Daoy (cell line): ENCODE measurements at regions not wholly inside any gene's neighbourhood (a gene's known extent, or its start where the extent isn't known, plus 50 kb on each side); places are given as distances from the start of the nearest gene placed in this dataset.

ENCODE experiments used
- DNase-seq: peaks from one replicate; pipeline ENCODE4 v3.0.0-alpha.2; 2015; ENCODE audit warnings: low read depth

- no peak for DNase-seq
Observed at GRCh38 chr10:3909339-3909738, 124.3 kb upstream of the KLF6 start.

GRCh38 chr10:3908183-3908582 is 123.2 kb upstream of the KLF6 start:
- DNase-seq: no peak

- DNase-seq: no peak
Observed at GRCh38 chr10:3907514-3907913, 122.5 kb upstream of the KLF6 start.

- no peak for DNase-seq
Observed at GRCh38 chr10:3906511-3907111, 121.6 kb upstream of the KLF6 start.

GRCh38 chr10:3904419-3904960 is 119.5 kb upstream of the KLF6 start:
- DNase-seq: no peak

- DNase-seq: no peak
Observed at GRCh38 chr10:3902809-3903410, 117.9 kb upstream of the KLF6 start.

GRCh38 chr10:3902054-3902808 is 117.2 kb upstream of the KLF6 start:
- no peak for DNase-seq

- DNase-seq: no peak
Observed at GRCh38 chr10:3901370-3901769, 116.4 kb upstream of the KLF6 start.

- DNase-seq: no peak
Observed at GRCh38 chr10:3900391-3900790, 115.4 kb upstream of the KLF6 start.

GRCh38 chr10:3898821-3899220 is 113.8 kb upstream of the KLF6 start:
- no peak for DNase-seq

- no peak for DNase-seq
Observed at GRCh38 chr10:3897156-3897555, 112.1 kb upstream of the KLF6 start.

- DNase-seq: no peak
Observed at GRCh38 chr10:3896161-3896560, 111.2 kb upstream of the KLF6 start.

GRCh38 chr10:3895045-3895631 is 110.1 kb upstream of the KLF6 start:
- peak; percentile 16 for DNase-seq

GRCh38 chr10:3893901-3894563 is 109.0 kb upstream of the KLF6 start:
- peak; percentile 23 for DNase-seq

- DNase-seq: peak; percentile 18
Observed at GRCh38 chr10:3892440-3893425, 107.7 kb upstream of the KLF6 start.

- no peak for DNase-seq
Observed at GRCh38 chr10:3891396-3891795, 106.4 kb upstream of the KLF6 start.

- no peak for DNase-seq
Observed at GRCh38 chr10:3890602-3891352, 105.8 kb upstream of the KLF6 start.

- DNase-seq: peak; percentile 63
Observed at GRCh38 chr10:3889961-3890522, 105.0 kb upstream of the KLF6 start.

- peak; percentile 89 for DNase-seq
Observed at GRCh38 chr10:3887885-3888476, 103.0 kb upstream of the KLF6 start.
